Thymus (tissue), 11 donors: ENCODE measurements at regions not wholly inside any gene's neighbourhood (a gene's known extent, or its start where the extent isn't known, plus 50 kb on each side); places are given as distances from the start of the nearest gene placed in this dataset.

Experiments
- DNase-seq, 9 donors: peaks; one replicate each; pipeline ENCODE4 v3.0.0-alpha.2; 2013; ENCODE audit warnings: low spot score in 9 of 9, low read depth in 6 of 9, missing footprints in 1 of 9
- H3K27ac ChIP-seq, 2 donors: one replicate each; pipeline ENCODE4 v1.5.1; 2013; ENCODE audit warnings: control low read depth in 1 of 2, low read depth in 1 of 2, low read length in 1 of 2, mild to moderate bottlenecking in 1 of 2, moderate library complexity in 1 of 2
- H3K27me3 ChIP-seq, 2 donors: one replicate each; pipeline ENCODE4 v1.5.1; 2013; ENCODE audit warnings: low read length in 1 of 2; ENCODE audit not compliant: control insufficient read depth in 2 of 2, insufficient read depth in 1 of 2
- H3K36me3 ChIP-seq, 2 donors: one replicate each; pipeline ENCODE4 v1.5.1; 2013; ENCODE audit warnings: low read length in 1 of 2, mild to moderate bottlenecking in 1 of 2, moderate library complexity in 1 of 2; ENCODE audit not compliant: control insufficient read depth in 2 of 2, insufficient read depth in 2 of 2
- H3K4me1 ChIP-seq, 2 donors: one replicate each; pipeline ENCODE4 v1.5.1; 2013; ENCODE audit warnings: low read length in 2 of 2; ENCODE audit not compliant: control insufficient read depth in 2 of 2, insufficient read depth in 2 of 2
- H3K4me3 ChIP-seq, 2 donors: one replicate each; pipeline ENCODE4 v1.5.1; 2013; ENCODE audit warnings: low read length in 2 of 2, control low read depth in 1 of 2, mild to moderate bottlenecking in 1 of 2
- H3K9me3 ChIP-seq, 2 donors: one replicate each; pipeline ENCODE4 v1.5.1; 2013; ENCODE audit warnings: low read length in 1 of 2, mild to moderate bottlenecking in 1 of 2; ENCODE audit not compliant: control insufficient read depth in 2 of 2, insufficient read depth in 1 of 2
- WGBS: extraction: QIAGEN DNeasy Blood & Tissue Kit; methylation state at CpG from one replicate; pipeline ENCODE4 v1.1.7; 2013; 5-methylcytosine and 5-hydroxymethylcytosine counted together
- donor health status: healthy.

DNA sequence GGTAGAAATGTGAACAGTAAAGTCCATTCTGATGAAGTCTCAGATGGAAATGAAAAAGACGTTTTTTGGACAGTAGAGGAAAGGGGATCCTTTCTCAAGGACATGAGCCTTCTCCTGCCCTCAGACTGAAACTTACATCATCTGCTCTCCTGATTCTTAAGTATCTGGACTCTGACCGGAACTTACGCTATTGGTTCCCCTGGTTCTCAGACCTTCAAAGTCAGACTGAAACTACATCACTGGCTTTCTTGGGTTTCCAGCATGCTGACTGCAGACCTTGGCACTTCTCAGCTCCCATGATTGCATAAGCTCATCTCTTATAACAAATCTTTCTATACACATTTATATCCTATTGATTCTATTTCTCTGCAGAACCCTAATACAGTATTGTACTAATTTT is 291.0 kb downstream of the SNAPC1 start:
- Histone ChIP-seq H3K27ac (no peak overlapping the region), H3K36me3 (no peaks in the 10 kb centered on the region), H3K27me3 (no peaks in the 10 kb centered on the region), H3K9me3 (no peaks in the 10 kb centered on the region), H3K4me1 (no peaks in the 10 kb centered on the region), H3K4me3 (no peak overlapping the region)
- no peak for DNase-seq
- WGBS: 96% methylated on average over 3 of the region's 3 CpGs

DNA sequence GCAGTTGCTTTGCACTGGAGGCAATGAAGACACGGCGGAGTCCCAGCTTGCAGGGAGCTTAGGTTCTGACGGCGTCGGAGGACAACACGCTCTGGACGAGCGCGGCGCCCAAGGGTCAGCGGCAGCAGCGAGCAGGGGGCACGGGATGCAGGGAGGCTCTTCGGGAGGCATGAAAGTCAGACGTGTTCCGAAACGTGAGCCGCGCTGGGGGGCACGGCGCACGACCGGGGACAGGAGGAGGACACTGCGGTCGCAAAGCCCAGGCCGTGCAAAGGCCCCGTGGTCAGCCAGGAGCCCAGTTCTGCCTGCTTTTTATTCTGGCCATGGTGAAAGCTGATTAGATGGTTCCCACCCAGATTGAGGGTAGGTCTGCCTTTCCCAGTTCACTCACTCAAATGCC is 294.6 kb downstream of the SNAPC1 start:
- 98% methylated on average over 27 of the region's 27 CpGs for WGBS
- Histone ChIP-seq H3K4me1 (no peaks in the 10 kb centered on the region), H3K27me3 (no peaks in the 10 kb centered on the region), H3K9me3 (no peaks in the 10 kb centered on the region), H3K27ac (no peak overlapping the region), H3K4me3 (no peak overlapping the region), H3K36me3 (no peaks in the 10 kb centered on the region)
- DNase-seq: no peak

DNA sequence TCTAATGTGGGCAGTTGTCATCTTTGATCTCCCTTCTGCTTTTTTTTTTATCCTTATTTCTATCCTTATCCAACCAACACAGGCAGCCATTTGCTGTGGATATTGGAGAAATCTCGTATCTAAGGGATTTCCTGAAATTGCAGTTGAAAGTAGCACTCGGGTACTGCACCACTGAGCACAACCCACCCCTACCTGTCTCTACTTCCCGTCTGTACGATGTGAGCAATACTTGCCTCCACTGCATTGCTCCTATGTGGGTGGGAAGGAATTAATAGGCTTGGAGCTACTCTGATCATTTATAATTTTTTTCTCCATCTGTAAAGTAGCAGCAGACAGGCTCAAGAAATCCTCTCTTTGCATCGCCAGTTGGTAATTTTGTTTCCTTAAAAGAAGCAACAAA is 300.4 kb downstream of the SNAPC1 start:
- H3K27me3 ChIP-seq: no peaks in the 10 kb centered on the region
- no peaks in the 10 kb centered on the region for H3K4me1 ChIP-seq
- no peaks in the 10 kb centered on the region for H3K9me3 ChIP-seq
- H3K36me3 ChIP-seq: no peaks in the 10 kb centered on the region
- 92% methylated on average over 5 of the region's 5 CpGs for WGBS
- no peak overlapping the region for H3K4me3 ChIP-seq
- no peak overlapping the region for H3K27ac ChIP-seq
- no peak for DNase-seq

DNA sequence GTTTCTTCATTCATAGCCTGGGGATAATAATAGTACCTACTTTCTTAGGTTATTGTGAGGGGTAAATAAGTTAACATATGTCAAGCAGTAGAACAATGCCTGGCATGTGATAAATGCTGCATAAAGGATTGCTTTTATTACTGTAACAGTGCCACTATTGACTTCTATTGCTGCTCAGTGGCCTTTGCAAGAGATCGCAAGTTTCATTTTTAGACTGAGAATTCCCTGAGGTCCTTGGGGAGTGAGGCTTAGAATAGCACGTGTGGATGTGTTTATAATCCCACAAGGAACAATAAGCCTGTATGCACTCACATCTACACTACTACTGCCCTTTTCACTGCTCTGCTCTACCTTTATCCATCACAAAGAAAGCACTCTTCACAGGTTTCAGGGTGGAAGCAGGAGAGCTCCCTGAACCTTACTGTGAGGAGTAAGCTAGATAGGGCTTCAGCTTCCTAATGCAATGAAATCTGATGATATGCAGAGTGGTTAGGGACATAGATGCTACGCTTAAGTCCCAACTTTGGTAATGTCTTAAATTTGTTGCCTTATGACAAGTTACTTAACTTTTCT is 302.6 kb downstream of the SNAPC1 start:
- no peaks in the 10 kb centered on the region for H3K9me3 ChIP-seq
- WGBS: 87% methylated on average over 3 of the region's 3 CpGs
- no peaks in the 10 kb centered on the region for H3K36me3 ChIP-seq
- no peak for DNase-seq
- no peaks in the 10 kb centered on the region for H3K27me3 ChIP-seq
- H3K27ac ChIP-seq: no peak overlapping the region
- no peaks in the 10 kb centered on the region for H3K4me1 ChIP-seq
- H3K4me3 ChIP-seq: no peak overlapping the region

DNA sequence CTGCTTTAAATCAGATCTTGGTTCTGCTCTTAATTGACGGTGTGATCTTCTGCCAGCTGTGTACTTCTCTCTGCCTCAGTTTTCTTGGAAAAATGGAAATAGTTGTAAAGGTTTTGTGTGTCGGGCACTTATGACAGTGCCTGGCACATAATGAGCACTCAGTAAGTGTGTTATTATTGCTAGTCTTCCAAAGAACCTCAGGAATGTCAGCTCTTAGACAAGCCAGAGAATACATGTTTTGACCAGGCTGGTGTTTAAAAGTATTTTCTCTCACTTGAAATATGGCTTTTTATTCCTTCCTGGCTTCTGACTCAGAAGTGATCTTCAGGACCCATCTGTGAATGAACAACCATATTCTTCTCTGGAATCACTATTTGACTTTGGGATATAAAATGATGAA is 304.1 kb downstream of the SNAPC1 start:
- WGBS: 94% methylated on average over 2 of the region's 2 CpGs
- DNase-seq: no peak
- no peaks in the 10 kb centered on the region for H3K36me3 ChIP-seq
- no peak overlapping the region for H3K4me3 ChIP-seq
- no peaks in the 10 kb centered on the region for H3K27me3 ChIP-seq
- H3K9me3 ChIP-seq: no peaks in the 10 kb centered on the region
- no peaks in the 10 kb centered on the region for H3K4me1 ChIP-seq
- no peak overlapping the region for H3K27ac ChIP-seq

DNA sequence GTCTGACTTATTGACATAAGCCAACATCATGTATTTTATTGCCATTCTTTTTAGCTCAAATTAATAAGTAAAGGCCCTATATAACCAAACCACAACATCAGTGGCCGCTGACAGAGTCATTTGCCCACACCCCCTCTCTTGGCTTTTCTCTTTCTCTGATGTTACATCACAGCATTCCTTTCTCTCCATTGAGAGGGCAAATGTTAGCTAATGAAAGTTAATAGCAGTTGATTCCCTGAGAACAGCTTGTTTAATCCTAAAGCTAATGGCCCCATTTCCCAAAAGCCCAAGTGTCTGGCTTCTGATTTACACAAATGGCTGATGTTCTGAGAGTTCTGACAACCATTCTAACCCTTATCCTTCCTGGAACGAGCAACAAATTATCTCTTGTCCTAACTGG is 308.8 kb downstream of the SNAPC1 start:
- H3K4me3 ChIP-seq: no peak overlapping the region
- H3K27ac ChIP-seq: no peak overlapping the region
- H3K27me3 ChIP-seq: no peaks in the 10 kb centered on the region
- no peak for DNase-seq
- H3K36me3 ChIP-seq: no peaks in the 10 kb centered on the region
- no peaks in the 10 kb centered on the region for H3K4me1 ChIP-seq
- WGBS: 92% methylated on average over 2 of the region's 2 CpGs
- no peaks in the 10 kb centered on the region for H3K9me3 ChIP-seq

DNA sequence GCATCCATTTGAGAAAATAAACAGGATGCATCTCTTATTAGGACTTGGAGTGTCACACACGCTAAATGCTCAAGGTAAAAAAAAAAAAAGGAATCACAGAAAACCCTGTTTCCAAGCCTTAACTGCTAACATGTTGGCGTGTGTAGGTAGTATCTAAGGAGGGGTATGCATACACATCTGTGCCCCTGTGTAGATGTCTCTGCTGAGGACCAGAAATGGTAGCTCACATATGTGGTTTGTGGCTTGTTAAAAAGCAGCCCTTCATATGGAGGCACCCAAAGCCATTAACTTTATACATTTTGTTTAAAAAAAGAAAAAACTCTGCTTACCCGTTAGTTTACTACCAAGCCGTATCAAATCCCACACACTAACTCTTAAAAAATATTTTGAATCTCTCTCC is 314.1 kb downstream of the SNAPC1 start:
- H3K4me1 ChIP-seq: peaks cover 5 to 20% of the 10 kb centered on the region in 2 donors
- no peak overlapping the region for H3K27ac ChIP-seq
- H3K27me3 ChIP-seq: no peaks in the 10 kb centered on the region
- H3K9me3 ChIP-seq: no peaks in the 10 kb centered on the region
- peak in 2 of 9 donors; percentile 20 to 47 for DNase-seq
- H3K36me3 ChIP-seq: no peaks in the 10 kb centered on the region
- H3K4me3 ChIP-seq: no peak overlapping the region
- WGBS: 39% methylated on average over 4 of the region's 4 CpGs

DNA sequence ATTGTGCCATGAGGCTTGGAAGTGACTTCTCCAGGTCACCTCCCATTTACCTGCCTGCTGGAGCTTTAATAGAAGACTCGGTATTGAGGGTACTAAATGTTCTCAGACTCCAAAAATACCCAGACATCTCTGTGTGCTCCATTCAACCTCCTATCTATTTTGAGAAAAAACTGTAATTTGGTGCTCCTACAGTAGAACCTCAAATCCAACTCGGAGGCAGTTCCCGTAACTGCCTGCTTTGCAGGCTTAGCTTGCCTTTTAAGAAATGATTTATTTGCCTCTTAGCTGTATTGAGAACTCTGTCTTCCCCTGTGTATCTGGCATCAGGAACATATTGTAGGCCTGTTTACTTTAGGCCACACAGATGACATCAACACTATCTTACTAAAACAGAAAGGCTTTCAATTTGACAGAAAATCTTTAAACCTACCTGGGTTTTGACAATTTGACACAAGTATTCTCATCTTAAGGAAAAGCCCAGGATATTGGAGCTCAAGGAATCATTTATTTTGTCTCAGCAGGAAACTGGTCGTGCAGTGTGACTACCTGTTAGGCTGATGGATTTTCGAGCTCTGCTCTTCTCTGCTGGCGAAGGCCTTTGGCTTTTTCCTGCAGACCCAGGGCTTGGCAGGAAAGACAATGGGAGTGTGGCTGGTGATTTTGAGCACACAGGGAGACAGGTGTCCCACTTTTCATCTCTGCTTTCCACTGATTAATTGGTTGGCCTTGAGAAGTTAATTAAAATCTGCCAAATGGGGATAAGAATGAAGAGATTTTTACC is 314.8 kb downstream of the SNAPC1 start:
- Histone ChIP-seq H3K27me3 (no peaks in the 10 kb centered on the region), H3K4me3 (no peak overlapping the region), H3K9me3 (no peaks in the 10 kb centered on the region), H3K4me1 (peaks cover 5 to 25% of the 10 kb centered on the region in 2 donors), H3K36me3 (no peaks in the 10 kb centered on the region), H3K27ac (peak overlapping the region in 1 of 2 donors; percentile 64)
- DNase-seq: peak in 1 of 9 donors; percentile 21
- WGBS: 73% methylated on average over 6 of the region's 6 CpGs

DNA sequence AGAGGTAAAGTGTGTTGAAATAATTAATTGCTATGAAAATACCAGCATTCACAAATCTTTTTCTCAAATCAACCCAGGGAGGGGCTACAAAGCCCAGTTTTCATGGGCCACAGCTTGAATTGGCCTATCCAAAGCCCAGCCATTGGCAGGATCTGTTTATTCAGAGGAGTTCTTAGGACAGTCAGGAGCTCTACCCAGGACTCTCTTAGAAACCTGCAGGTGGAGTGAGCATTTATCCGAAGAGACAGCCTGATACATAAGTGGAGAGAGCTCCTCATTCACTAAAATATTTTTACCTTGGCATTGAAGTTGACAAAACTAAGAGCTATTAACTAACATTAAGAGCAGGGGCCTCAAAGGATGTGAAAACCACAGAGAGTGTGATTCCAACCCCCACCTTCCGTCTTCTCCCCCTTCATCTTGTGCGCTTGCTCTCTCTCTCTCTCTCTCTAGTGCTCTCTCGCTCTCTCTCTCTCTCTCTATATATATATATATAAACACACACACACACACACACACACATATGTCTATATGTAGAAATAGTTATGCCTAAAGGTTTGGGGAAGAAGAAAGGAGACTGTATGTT is 315.5 kb downstream of the SNAPC1 start:
- Histone ChIP-seq H3K4me1 (peaks cover 5 to 32% of the 10 kb centered on the region in 2 donors), H3K4me3 (no peak overlapping the region), H3K36me3 (no peaks in the 10 kb centered on the region), H3K27ac (peak overlapping the region in 1 of 2 donors; percentile 64), H3K27me3 (no peaks in the 10 kb centered on the region), H3K9me3 (no peaks in the 10 kb centered on the region)
- 6% methylated on average over 4 of the region's 4 CpGs for WGBS
- DNase-seq: peak in 8 of 9 donors; percentile 34 to 83 (median 49)
